Mesendoderm (in vitro differentiated cells): ENCODE measurements at regions not wholly inside any gene's neighbourhood (a gene's known extent, or its start where the extent isn't known, plus 50 kb on each side); places are given as distances from the start of the nearest gene placed in this dataset.
"Not testable (repeated sequence)": the region's sequence is repeated elsewhere in the genome, so short reads cannot be mapped to it uniquely, and the experiment has no call there.

ENCODE experiments used
- DNase-seq: peaks from one replicate; pipeline ENCODE4 v3.0.0; 2013
- H2AK5ac ChIP-seq: 2 replicates; pipeline ENCODE4 v1.6.1; 2013; ENCODE audit warnings: low read length, inconsistent platforms
- H2BK120ac ChIP-seq: 2 replicates; pipeline ENCODE4 v1.6.1; 2013; ENCODE audit warnings: low read depth, mild to moderate bottlenecking, low read length, moderate library complexity, mixed read lengths
- H2BK15ac ChIP-seq: replicated peaks from 2 replicates; pipeline ENCODE4 v1.6.1; 2013; ENCODE audit warnings: low read depth, mild to moderate bottlenecking, moderate library complexity
- H2BK5ac ChIP-seq: 2 replicates; pipeline ENCODE4 v1.6.1; 2013; ENCODE audit warnings: low read length, inconsistent platforms
- H3K18ac ChIP-seq: 2 replicates; pipeline ENCODE4 v1.6.1; 2013; ENCODE audit warnings: mild to moderate bottlenecking, low read length, mixed read lengths
- H3K23ac ChIP-seq: one replicate; pipeline ENCODE4 v1.6.1; 2013; ENCODE audit warnings: low read length
- H3K27ac ChIP-seq: 2 replicates; pipeline ENCODE4 v1.5.1; 2013; ENCODE audit warnings: low read depth, mild to moderate bottlenecking, inconsistent platforms, low read length, moderate library complexity
- H3K27me3 ChIP-seq: 2 replicates; pipeline ENCODE4 v1.6.1; 2013; ENCODE audit warnings: low read length, control low read depth, mild to moderate bottlenecking, inconsistent platforms; ENCODE audit not compliant: insufficient read depth, poor library complexity
- H3K36me3 ChIP-seq: 2 replicates; pipeline ENCODE4 v1.6.1; 2013; ENCODE audit warnings: low read length, inconsistent platforms; ENCODE audit not compliant: control insufficient read depth, insufficient read depth
- H3K4ac ChIP-seq: one replicate; pipeline ENCODE4 v1.6.1; 2013; ENCODE audit warnings: low read depth, mild to moderate bottlenecking, low read length, moderate library complexity
- H3K4me1 ChIP-seq: 2 replicates; pipeline ENCODE4 v1.6.1; 2013; ENCODE audit warnings: low read depth, low read length, inconsistent platforms; ENCODE audit not compliant: control insufficient read depth
- H3K4me2 ChIP-seq: 2 replicates; pipeline ENCODE4 v1.6.1; 2013; ENCODE audit warnings: low read length
- H3K4me3 ChIP-seq: 2 replicates; pipeline ENCODE4 v1.5.1; 2013; ENCODE audit warnings: mild to moderate bottlenecking, low read length
- H3K56ac ChIP-seq: one replicate; pipeline ENCODE4 v1.6.1; 2013; ENCODE audit warnings: low read length
- H3K79me1 ChIP-seq: 2 replicates; pipeline ENCODE4 v1.6.1; 2013; ENCODE audit warnings: low read length, inconsistent platforms
- H3K79me2 ChIP-seq: 2 replicates; pipeline ENCODE4 v1.6.1; 2013; ENCODE audit warnings: mild to moderate bottlenecking, low read length; ENCODE audit not compliant: control insufficient read depth, insufficient read depth
- H3K9ac ChIP-seq: 2 replicates; pipeline ENCODE4 v1.6.1; 2013; ENCODE audit warnings: low read length, inconsistent platforms
- H4K5ac ChIP-seq: one replicate; pipeline ENCODE4 v1.6.1; 2013; ENCODE audit warnings: low read length
- H4K8ac ChIP-seq: one replicate; pipeline ENCODE4 v1.6.1; 2013; ENCODE audit warnings: low read depth, mild to moderate bottlenecking, control low read depth, low read length, moderate library complexity
- WGBS: extraction: QIAGEN DNeasy Blood & Tissue Kit; methylation state at CpG from one replicate; pipeline ENCODE4 v1.1.7; 2013; ENCODE audit warnings: low lambda C conversion rate, missing lambda C conversion rate; ENCODE audit not compliant: insufficient coverage; ENCODE audit errors: extremely low coverage; 5-methylcytosine and 5-hydroxymethylcytosine counted together

- DNase-seq, result peak; percentile 76
- Histone ChIP-seq H3K18ac (no peak overlapping the region), H3K4me1 (no peaks in the 10 kb centered on the region), H3K79me2 (no peaks in the 10 kb centered on the region), H2BK15ac (no peak overlapping the region), H3K9ac (no peak overlapping the region), H3K36me3 (no peaks in the 10 kb centered on the region), H2BK120ac (no peak overlapping the region), H3K27me3 (no peaks in the 10 kb centered on the region), H3K4ac (no peak overlapping the region), H3K56ac (no peak overlapping the region), H4K5ac (no peak overlapping the region), H3K79me1 (no peaks in the 10 kb centered on the region), H2AK5ac (no peak overlapping the region), H4K8ac (no peak overlapping the region), H3K23ac (no peak overlapping the region), H3K4me2 (no peak overlapping the region), H3K4me3 (no peak overlapping the region), H2BK5ac (no peak overlapping the region), H3K27ac (no peak overlapping the region)
- whole genome bisulfite sequencing, result no CpG with 5 or more reads among the region's 3 CpGs
Observed at GRCh38 chr2:160752475-160753330, 259.1 kb upstream of the RBMS1 start.

GRCh38 chr2:160753331-160753654 is 259.7 kb upstream of the RBMS1 start:
- no peak overlapping the region for H3K4ac ChIP-seq

GRCh38 chr2:160753960-160754359 is 260.4 kb upstream of the RBMS1 start:
- no peak for DNase-seq
- H3K18ac ChIP-seq, result no peak overlapping the region
- H2BK15ac ChIP-seq, result no peak overlapping the region
- H3K4me3 ChIP-seq, result no peak overlapping the region
- H3K27me3 ChIP-seq, result no peaks in the 10 kb centered on the region
- H2AK5ac ChIP-seq, result no peak overlapping the region
- H4K5ac ChIP-seq, result no peak overlapping the region
- no peak overlapping the region for H3K56ac ChIP-seq
- H3K9ac ChIP-seq, result no peak overlapping the region
- no peaks in the 10 kb centered on the region for H3K4me1 ChIP-seq
- H3K36me3 ChIP-seq, result no peaks in the 10 kb centered on the region
- H2BK5ac ChIP-seq, result no peak overlapping the region
- no peak overlapping the region for H3K4me2 ChIP-seq
- H3K27ac ChIP-seq, result no peak overlapping the region
- no peak overlapping the region for H3K23ac ChIP-seq
- H4K8ac ChIP-seq, result no peak overlapping the region
- H3K79me2 ChIP-seq, result no peaks in the 10 kb centered on the region
- no peak overlapping the region for H2BK120ac ChIP-seq
- no peak overlapping the region for H3K4ac ChIP-seq
- H3K79me1 ChIP-seq, result no peaks in the 10 kb centered on the region

More at GRCh38 chr2:160753331-160753654, 259.7 kb upstream of the RBMS1 start:
- no peak for DNase-seq
- H2BK120ac ChIP-seq, result no peak overlapping the region
- no peak overlapping the region for H3K9ac ChIP-seq
- H3K18ac ChIP-seq, result no peak overlapping the region
- no peaks in the 10 kb centered on the region for H3K79me1 ChIP-seq
- no peak overlapping the region for H3K23ac ChIP-seq
- no peaks in the 10 kb centered on the region for H3K27me3 ChIP-seq
- H3K4me2 ChIP-seq, result no peak overlapping the region
- H4K5ac ChIP-seq, result no peak overlapping the region
- H3K36me3 ChIP-seq, result no peaks in the 10 kb centered on the region
- H2BK15ac ChIP-seq, result no peak overlapping the region
- no peak overlapping the region for H2BK5ac ChIP-seq
- no peak overlapping the region for H3K27ac ChIP-seq
- no peak overlapping the region for H4K8ac ChIP-seq
- H3K4me3 ChIP-seq, result no peak overlapping the region
- H3K56ac ChIP-seq, result no peak overlapping the region
- no peaks in the 10 kb centered on the region for H3K79me2 ChIP-seq
- H2AK5ac ChIP-seq, result no peak overlapping the region
- no peaks in the 10 kb centered on the region for H3K4me1 ChIP-seq

GRCh38 chr2:160756481-160756880 is 262.9 kb upstream of the RBMS1 start:
- H3K4ac ChIP-seq, result no peak overlapping the region
- H3K9ac ChIP-seq, result no peak overlapping the region
- no peak overlapping the region for H3K27ac ChIP-seq
- H3K56ac ChIP-seq, result no peak overlapping the region
- no peaks in the 10 kb centered on the region for H3K36me3 ChIP-seq
- no peak for DNase-seq
- no peaks in the 10 kb centered on the region for H3K79me1 ChIP-seq
- H2BK15ac ChIP-seq, result no peak overlapping the region
- H2BK120ac ChIP-seq, result no peak overlapping the region
- H3K4me1 ChIP-seq, result no peaks in the 10 kb centered on the region
- no peak overlapping the region for H3K23ac ChIP-seq
- no peak overlapping the region for H3K4me3 ChIP-seq
- H3K4me2 ChIP-seq, result no peak overlapping the region
- no peak overlapping the region for H4K8ac ChIP-seq
- H3K27me3 ChIP-seq, result no peaks in the 10 kb centered on the region
- H2AK5ac ChIP-seq, result no peak overlapping the region
- H4K5ac ChIP-seq, result no peak overlapping the region
- H3K18ac ChIP-seq, result no peak overlapping the region
- H3K79me2 ChIP-seq, result no peaks in the 10 kb centered on the region
- H2BK5ac ChIP-seq, result no peak overlapping the region

- H3K79me1 ChIP-seq, H3K4me3 ChIP-seq, H3K27me3 ChIP-seq, H2BK5ac ChIP-seq, H3K36me3 ChIP-seq, H3K27ac ChIP-seq, H3K4me2 ChIP-seq, H3K4ac ChIP-seq, H4K8ac ChIP-seq, H3K9ac ChIP-seq, H4K5ac ChIP-seq, H2BK15ac ChIP-seq, H3K4me1 ChIP-seq, H3K56ac ChIP-seq, H2BK120ac ChIP-seq, H3K23ac ChIP-seq, H2AK5ac ChIP-seq, H3K79me2 ChIP-seq, H3K18ac ChIP-seq, DNase-seq: not testable (repeated sequence)
- no CpG with 5 or more reads among the region's 26 CpGs for WGBS
Observed at GRCh38 chr2:160762493-160763128, 269.0 kb upstream of the RBMS1 start.

- no peak overlapping the region for H3K27ac ChIP-seq
- no peak overlapping the region for H3K4me2 ChIP-seq
- H3K27me3 ChIP-seq, result no peaks in the 10 kb centered on the region
- H3K36me3 ChIP-seq, result no peaks in the 10 kb centered on the region
- no peak overlapping the region for H2BK15ac ChIP-seq
- H3K23ac ChIP-seq, result no peak overlapping the region
- no peak overlapping the region for H3K56ac ChIP-seq
- no peak overlapping the region for H3K9ac ChIP-seq
- no peak overlapping the region for H3K4me3 ChIP-seq
- no peaks in the 10 kb centered on the region for H3K4me1 ChIP-seq
- no peak overlapping the region for H2BK5ac ChIP-seq
- no peak overlapping the region for H2BK120ac ChIP-seq
- no peak overlapping the region for H4K5ac ChIP-seq
- H2AK5ac ChIP-seq, result no peak overlapping the region
- no peak overlapping the region for H3K18ac ChIP-seq
- DNase-seq, result no peak
- H4K8ac ChIP-seq, result no peak overlapping the region
- H3K4ac ChIP-seq, result no peak overlapping the region
- no peaks in the 10 kb centered on the region for H3K79me1 ChIP-seq
- H3K79me2 ChIP-seq, result no peaks in the 10 kb centered on the region
Observed at GRCh38 chr2:160783474-160783873, 289.9 kb upstream of the RBMS1 start.
